Progenitor cell of endocrine pancreas (in vitro differentiated cells): ENCODE measurements at regions not wholly inside any gene's neighbourhood (a gene's known extent, or its start where the extent isn't known, plus 50 kb on each side); places are given as distances from the start of the nearest gene placed in this dataset.

Source experiments
- DNase-seq: peaks from one replicate; pipeline ENCODE4 v3.0.0; 2021; ENCODE audit warnings: low spot score; ENCODE audit not compliant: unreplicated experiment
- H3K27ac Mint-ChIP-seq: 2 replicates; pipeline ENCODE4 v1.8.0; 2021; ENCODE audit warnings: mild to moderate bottlenecking, moderate library complexity, mixed read lengths
- H3K27me3 Mint-ChIP-seq: 2 replicates; pipeline ENCODE4 v1.8.0; 2021; ENCODE audit warnings: mixed read lengths
- H3K36me3 Mint-ChIP-seq: 2 replicates; pipeline ENCODE4 v1.8.0; 2022; ENCODE audit warnings: mixed read lengths; ENCODE audit not compliant: insufficient read depth
- H3K4me1 Mint-ChIP-seq: 2 replicates; pipeline ENCODE4 v1.8.0; 2021; ENCODE audit warnings: low read depth, mixed read lengths
- H3K4me3 Mint-ChIP-seq: 2 replicates; pipeline ENCODE4 v1.8.0; 2021; ENCODE audit warnings: low read depth, mild to moderate bottlenecking, moderate library complexity, mixed read lengths
- H3K9me3 Mint-ChIP-seq: 2 replicates; pipeline ENCODE4 v1.8.0; 2021; ENCODE audit warnings: low read depth, mixed read lengths
- TF ChIP-seq, protein P1 (sequence below): fragments of 200-600 bp; sonication (generic); IDR thresholded peaks from one replicate; pipeline ENCODE4 v1.5.0; 2021; ENCODE audit warnings: antibody characterized with exemption, mild to moderate bottlenecking; ENCODE audit not compliant: unreplicated experiment

DNA sequence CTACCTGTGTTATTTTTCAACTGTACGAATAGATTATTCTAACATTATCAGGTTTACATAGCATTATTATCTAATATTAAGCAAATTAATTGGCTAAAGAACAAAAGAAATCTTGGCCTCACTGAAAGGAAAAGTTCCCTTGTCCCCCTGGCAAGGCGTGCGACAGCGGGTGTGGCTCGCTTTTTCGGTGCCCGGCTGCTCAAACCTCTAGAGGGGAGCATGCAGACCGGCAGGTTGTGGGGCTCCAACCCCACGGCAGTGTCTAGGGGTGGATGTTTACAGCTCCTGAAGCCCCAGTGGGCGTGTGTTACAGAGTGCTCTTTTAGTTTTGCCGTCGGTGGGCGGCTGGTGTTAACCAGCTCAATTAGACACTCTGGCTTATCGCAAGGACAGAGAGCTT lies 456.4 kb downstream of the TNS3 start:
- Mint-ChIP-seq H3K9me3 (no peaks in the 10 kb centered on the region), H3K36me3 (no peaks in the 10 kb centered on the region), H3K4me1 (no peaks in the 10 kb centered on the region), H3K27ac (no peak overlapping the region), H3K27me3 (peaks cover 30% of the 10 kb centered on the region), H3K4me3 (no peak overlapping the region)
- TF ChIP-seq, protein P1, sequence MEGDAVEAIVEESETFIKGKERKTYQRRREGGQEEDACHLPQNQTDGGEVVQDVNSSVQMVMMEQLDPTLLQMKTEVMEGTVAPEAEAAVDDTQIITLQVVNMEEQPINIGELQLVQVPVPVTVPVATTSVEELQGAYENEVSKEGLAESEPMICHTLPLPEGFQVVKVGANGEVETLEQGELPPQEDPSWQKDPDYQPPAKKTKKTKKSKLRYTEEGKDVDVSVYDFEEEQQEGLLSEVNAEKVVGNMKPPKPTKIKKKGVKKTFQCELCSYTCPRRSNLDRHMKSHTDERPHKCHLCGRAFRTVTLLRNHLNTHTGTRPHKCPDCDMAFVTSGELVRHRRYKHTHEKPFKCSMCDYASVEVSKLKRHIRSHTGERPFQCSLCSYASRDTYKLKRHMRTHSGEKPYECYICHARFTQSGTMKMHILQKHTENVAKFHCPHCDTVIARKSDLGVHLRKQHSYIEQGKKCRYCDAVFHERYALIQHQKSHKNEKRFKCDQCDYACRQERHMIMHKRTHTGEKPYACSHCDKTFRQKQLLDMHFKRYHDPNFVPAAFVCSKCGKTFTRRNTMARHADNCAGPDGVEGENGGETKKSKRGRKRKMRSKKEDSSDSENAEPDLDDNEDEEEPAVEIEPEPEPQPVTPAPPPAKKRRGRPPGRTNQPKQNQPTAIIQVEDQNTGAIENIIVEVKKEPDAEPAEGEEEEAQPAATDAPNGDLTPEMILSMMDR, result no peak
- no peak for DNase-seq

DNA sequence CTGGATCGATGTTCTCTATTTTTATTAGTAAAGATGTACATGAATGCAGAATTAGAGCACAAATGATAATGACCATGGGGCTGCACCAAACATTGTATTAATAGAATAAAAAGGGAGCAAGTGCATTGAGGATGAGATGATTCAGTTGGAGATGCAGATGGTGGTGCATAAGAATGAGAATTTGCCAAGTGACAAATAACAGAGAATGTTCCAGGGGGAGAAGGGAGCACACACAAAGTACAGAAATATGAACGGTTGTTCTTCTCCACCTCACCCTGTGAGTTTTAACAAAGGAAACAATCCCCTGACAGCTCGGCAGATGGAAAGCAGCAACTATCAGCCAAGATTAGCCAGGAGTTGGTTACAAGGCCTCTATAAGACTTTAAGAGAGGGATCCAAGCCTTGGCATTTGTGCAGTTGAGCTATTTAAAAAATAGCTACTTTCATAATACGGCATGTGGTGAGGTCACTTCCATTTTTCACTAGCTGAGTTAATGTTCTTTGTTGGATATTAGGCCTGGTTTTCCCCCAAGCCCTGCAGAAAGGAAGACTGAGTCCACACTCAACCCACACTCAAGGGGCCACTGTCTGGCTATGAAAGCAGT lies 462.5 kb downstream of the TNS3 start:
- Mint-ChIP-seq H3K4me1 (no peaks in the 10 kb centered on the region), H3K9me3 (no peaks in the 10 kb centered on the region), H3K27ac (no peak overlapping the region), H3K4me3 (no peak overlapping the region), H3K36me3 (no peaks in the 10 kb centered on the region), H3K27me3 (peaks cover 26% of the 10 kb centered on the region)
- DNase-seq, result no peak
- TF ChIP-seq, protein P1, result no peak

DNA sequence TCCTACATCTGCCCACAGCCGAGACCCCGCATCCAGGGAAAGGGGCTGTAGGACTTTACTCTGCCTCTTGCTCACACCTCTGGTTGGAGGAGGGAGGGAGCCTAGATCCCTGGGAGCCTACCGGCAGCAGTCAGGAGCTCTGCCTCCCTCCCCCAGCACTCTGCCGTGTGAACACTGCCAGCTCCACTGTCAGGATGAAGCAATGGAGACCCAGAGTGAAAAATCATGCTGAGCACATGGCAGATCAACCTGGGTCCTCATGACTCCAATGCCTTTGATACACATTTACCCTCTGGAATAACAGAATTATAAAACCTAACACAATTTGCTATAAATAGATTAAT lies 477.7 kb downstream of the TNS3 start:
- Mint-ChIP-seq H3K27ac (peak overlapping the region; percentile 49), H3K4me3 (no peak overlapping the region), H3K36me3 (no peaks in the 10 kb centered on the region), H3K9me3 (peaks cover 4% of the 10 kb centered on the region), H3K27me3 (no peaks in the 10 kb centered on the region), H3K4me1 (no peaks in the 10 kb centered on the region)
- TF ChIP-seq, protein P1, result no peak
- DNase-seq, result no peak

DNA sequence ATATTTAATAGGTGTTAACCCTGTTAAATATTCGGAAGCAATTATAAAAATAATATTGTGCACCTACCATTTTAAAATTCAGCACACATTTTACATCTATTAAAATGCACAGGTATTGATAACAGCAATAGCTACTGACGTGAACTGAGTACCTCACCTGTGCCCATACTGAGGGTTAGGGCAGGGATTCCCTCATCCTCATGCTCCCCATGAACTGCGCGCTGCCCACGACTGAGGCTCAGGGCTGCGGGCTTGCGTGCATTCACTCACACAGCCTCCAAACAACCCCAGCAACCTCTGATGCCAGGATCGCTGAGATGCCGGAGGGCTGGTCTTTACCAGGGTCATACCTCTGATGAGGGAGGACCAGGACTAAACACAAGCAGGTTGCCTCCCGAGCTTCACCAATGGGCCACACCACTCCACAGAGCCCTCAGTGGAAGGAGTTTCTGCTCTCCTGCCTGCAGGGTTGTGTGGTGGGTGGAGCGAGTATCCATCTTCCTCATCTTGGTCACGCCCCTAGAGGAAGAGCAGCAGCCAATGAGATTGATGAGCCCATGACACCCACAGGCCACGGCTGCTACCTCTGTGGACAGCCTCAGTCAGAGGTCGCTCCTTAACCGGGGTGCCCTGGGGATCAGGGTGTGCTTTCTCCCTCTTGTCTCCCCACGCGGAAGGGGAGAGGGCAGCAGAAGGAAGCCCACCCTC lies 478.3 kb downstream of the TNS3 start:
- TF ChIP-seq, protein P1, result no peak
- Mint-ChIP-seq H3K4me3 (no peak overlapping the region), H3K27me3 (no peaks in the 10 kb centered on the region), H3K4me1 (no peaks in the 10 kb centered on the region), H3K27ac (peak overlapping the region; percentile 49), H3K36me3 (no peaks in the 10 kb centered on the region), H3K9me3 (peaks cover 4% of the 10 kb centered on the region)
- no peak for DNase-seq

DNA sequence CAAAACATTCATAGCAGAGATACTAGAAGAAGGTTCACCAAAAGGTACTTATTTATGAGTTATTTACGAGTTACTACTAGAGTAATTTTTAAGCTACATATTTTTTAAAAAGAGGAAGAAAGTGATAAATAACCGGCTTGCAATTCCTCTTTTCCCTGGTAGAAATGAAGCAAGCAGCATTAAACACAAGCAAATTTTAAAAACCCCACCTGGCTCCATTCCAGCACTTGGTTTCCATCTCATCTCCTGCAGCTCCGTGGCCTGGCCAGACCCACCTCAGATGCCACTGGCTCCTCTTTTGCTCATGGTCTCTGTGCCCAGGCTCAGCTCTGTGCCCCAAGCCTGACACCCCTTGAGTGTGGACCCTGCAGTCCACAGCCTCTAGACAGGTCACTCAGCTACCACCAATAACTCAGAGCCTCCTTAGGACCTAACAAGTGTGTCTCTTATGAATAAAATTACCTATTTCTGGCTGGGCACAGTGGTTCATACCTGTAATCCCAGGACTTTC lies 479.5 kb downstream of the TNS3 start:
- peaks cover 4% of the 10 kb centered on the region for H3K9me3 Mint-ChIP-seq
- no peaks in the 10 kb centered on the region for H3K27me3 Mint-ChIP-seq
- no peak overlapping the region for H3K4me3 Mint-ChIP-seq
- TF ChIP-seq, protein P1, result no peak
- no peak for DNase-seq
- no peaks in the 10 kb centered on the region for H3K4me1 Mint-ChIP-seq
- no peaks in the 10 kb centered on the region for H3K36me3 Mint-ChIP-seq
- H3K27ac Mint-ChIP-seq, result no peak overlapping the region
